H1 (cell line): ENCODE measurements at regions not wholly inside any gene's neighbourhood (a gene's known extent, or its start where the extent isn't known, plus 50 kb on each side); places are given as distances from the start of the nearest gene placed in this dataset.

Source experiments
- CTCF ChIA-PET: fragments of 300-600 bp; sonication (Branson Sonifier 250); formaldehyde crosslinking; loops from one replicate; lab custom pipeline; 2021; ENCODE audit not compliant: partially characterized antibody; lab: Charles Lee
- POLR2A ChIA-PET: fragments of 300-600 bp; sonication (Branson Sonifier 250); formaldehyde crosslinking; loops from one replicate; lab custom pipeline; 2021; ENCODE audit warnings: inconsistent platforms; ENCODE audit not compliant: partially characterized antibody; lab: Charles Lee
- DNase-seq, 2 experiments: peaks; one replicate each; pipeline versions ENCODE4 v3.0.0 to v3.0.0-alpha.2; 2010 to 2022; ENCODE audit warnings: low spot score in 2 of 2, low read depth in 1 of 2, mixed read lengths in 1 of 2
- FAIRE-seq: peaks from 2 replicates; lab custom pipeline; 2011; peaks lifted over from hg19 to GRCh38; lab: Jason Lieb, UNC
- H2AFZ ChIP-seq: 2 replicates; pipeline ENCODE4 v1.8.1; 2012; ENCODE audit warnings: low read length, inconsistent platforms
- H2AK5ac ChIP-seq: 2 replicates; pipeline ENCODE4 v1.6.1; 2013; ENCODE audit warnings: low read depth, low read length
- H2BK120ac ChIP-seq: replicated peaks from 2 replicates; pipeline ENCODE3; 2013; ENCODE audit warnings: low read depth, low read length, inconsistent platforms
- H2BK12ac ChIP-seq: 2 replicates; pipeline ENCODE4 v1.6.1; 2013; ENCODE audit warnings: low read depth, low read length
- H2BK15ac ChIP-seq: 2 replicates; pipeline ENCODE4 v1.6.1; 2013; ENCODE audit warnings: low read length
- H2BK20ac ChIP-seq: 2 replicates; pipeline ENCODE4 v1.6.1; 2013; ENCODE audit warnings: low read length
- H2BK5ac ChIP-seq: 2 replicates; pipeline ENCODE4 v1.6.1; 2013; ENCODE audit warnings: low read depth, low read length
- H3K14ac ChIP-seq: 2 replicates; pipeline ENCODE4 v1.6.1; 2013; ENCODE audit warnings: inconsistent platforms; ENCODE audit not compliant: insufficient read length
- H3K18ac ChIP-seq: 2 replicates; pipeline ENCODE4 v1.6.1; 2013; ENCODE audit warnings: low read length; ENCODE audit errors: extremely low read depth
- H3K23ac ChIP-seq: 2 replicates; pipeline ENCODE4 v1.6.1; 2013; ENCODE audit warnings: inconsistent platforms; ENCODE audit not compliant: insufficient read length
- H3K23me2 ChIP-seq: 2 replicates; pipeline ENCODE4 v1.6.1; 2013; ENCODE audit warnings: low read depth, low read length
- H3K27ac ChIP-seq: 2 replicates; pipeline ENCODE4 v1.6.1; 2011; ENCODE audit warnings: low read depth, low read length, inconsistent platforms
- H3K27me3 ChIP-seq, 4 experiments: replicated peaks in 1 of 4; 1 replicate in 1 of 4; 2 replicates in 3 of 4; pipeline versions ENCODE4 v1.6.1 to v1.8.1; 2011 to 2013; ENCODE audit warnings: low read length in 3 of 4, mild to moderate bottlenecking in 3 of 4, inconsistent platforms in 2 of 4, mixed read lengths in 2 of 4, moderate library complexity in 1 of 4; ENCODE audit not compliant: control insufficient read depth in 3 of 4, insufficient read depth in 3 of 4; ENCODE audit errors: extremely low read depth in 1 of 4
- H3K36me3 ChIP-seq, 4 experiments: 2 replicates each; pipeline versions ENCODE4 v1.6.1 to v1.8.1; 2011 to 2013; ENCODE audit warnings: mild to moderate bottlenecking in 4 of 4, low read length in 3 of 4, moderate library complexity in 2 of 4, control low read depth in 1 of 4, inconsistent platforms in 1 of 4; ENCODE audit not compliant: insufficient read depth in 4 of 4, control insufficient read depth in 2 of 4
- H3K4ac ChIP-seq: replicated peaks from 2 replicates; pipeline ENCODE3; 2013; ENCODE audit warnings: low read length, low read depth, mixed read lengths, inconsistent platforms; ENCODE audit not compliant: insufficient read length
- H3K4me1 ChIP-seq, 4 experiments: replicated peaks in 1 of 4; 1 replicate in 1 of 4; 2 replicates in 3 of 4; pipeline versions ENCODE4 v1.6.1 to v1.8.1; 2011 to 2013; ENCODE audit warnings: low read length in 3 of 4, inconsistent platforms in 2 of 4, mixed read lengths in 1 of 4; ENCODE audit not compliant: insufficient read depth in 4 of 4, control insufficient read depth in 3 of 4
- H3K4me2 ChIP-seq, 2 experiments: 2 replicates each; pipeline versions ENCODE4 v1.6.1 to v1.8.1; 2011 to 2013; ENCODE audit warnings: low read depth in 2 of 2, low read length in 2 of 2, control low read depth in 1 of 2, inconsistent platforms in 1 of 2, mild to moderate bottlenecking in 1 of 2; ENCODE audit not compliant: insufficient read depth in 1 of 2
- H3K4me3 ChIP-seq, 4 experiments: fragments of 200-600, 300-600 bp in 1 of 4; sonication (generic), shearing (Covaris generic), sonication (Bioruptor Twin) in 1 of 4; 2 replicates each; pipeline versions ENCODE4 v1.5.1 to v1.8.1; 2011 to 2016; ENCODE audit warnings: low read length in 4 of 4, low read depth in 3 of 4, control low read depth in 2 of 4, inconsistent platforms in 2 of 4, mild to moderate bottlenecking in 2 of 4, mixed read lengths in 1 of 4, moderate library complexity in 1 of 4; ENCODE audit not compliant: insufficient read depth in 2 of 4; ENCODE audit errors: extremely low read depth in 1 of 4
- H3K56ac ChIP-seq: replicated peaks from 2 replicates; pipeline ENCODE3; 2013; ENCODE audit warnings: low read depth, mild to moderate bottlenecking, mixed read lengths, low read length, inconsistent platforms; ENCODE audit not compliant: insufficient read length
- H3K79me1 ChIP-seq: 2 replicates; pipeline ENCODE4 v1.6.1; 2013; ENCODE audit warnings: low read depth, low read length, control low read depth
- H3K79me2 ChIP-seq, 2 experiments: 2 replicates each; pipeline versions ENCODE4 v1.6.1 to v1.8.1; 2012 to 2013; ENCODE audit warnings: low read length in 2 of 2, mild to moderate bottlenecking in 2 of 2, inconsistent platforms in 1 of 2; ENCODE audit not compliant: insufficient read depth in 2 of 2, control insufficient read depth in 1 of 2
- H3K9ac ChIP-seq, 4 experiments: replicated peaks in 1 of 4; 1 replicate in 1 of 4; 2 replicates in 3 of 4; pipeline versions ENCODE4 v1.6.1 to v1.8.1; 2011 to 2013; ENCODE audit warnings: low read depth in 3 of 4, low read length in 3 of 4, control low read depth in 2 of 4, mild to moderate bottlenecking in 2 of 4, moderate library complexity in 2 of 4, inconsistent platforms in 1 of 4; ENCODE audit errors: extremely low read depth in 1 of 4
- H3K9me3 ChIP-seq, 2 experiments: 2 replicates each; pipeline versions ENCODE4 v1.6.1 to v1.8.1; 2012 to 2013; ENCODE audit warnings: mild to moderate bottlenecking in 2 of 2, moderate library complexity in 2 of 2, control low read depth in 1 of 2, inconsistent platforms in 1 of 2, low read depth in 1 of 2, low read length in 1 of 2, mixed read lengths in 1 of 2; ENCODE audit not compliant: insufficient read depth in 2 of 2
- H4K20me1 ChIP-seq, 2 experiments: replicated peaks in 1 of 2; 2 replicates each; pipeline versions ENCODE3 to v1.8.1; 2011 to 2013; ENCODE audit warnings: inconsistent platforms in 2 of 2, low read length in 2 of 2, mild to moderate bottlenecking in 1 of 2; ENCODE audit not compliant: insufficient read depth in 2 of 2, control insufficient read depth in 1 of 2
- H4K5ac ChIP-seq: 2 replicates; pipeline ENCODE4 v1.6.1; 2013; ENCODE audit warnings: low read length, low read depth, mixed read lengths, inconsistent platforms; ENCODE audit not compliant: insufficient read length
- H4K8ac ChIP-seq: 2 replicates; pipeline ENCODE4 v1.8.0; 2013; ENCODE audit warnings: mild to moderate bottlenecking, moderate library complexity, low read length, inconsistent platforms; ENCODE audit not compliant: insufficient read depth; ENCODE audit errors: extremely low read depth
- H4K91ac ChIP-seq: replicated peaks from 2 replicates; pipeline ENCODE3; 2013; ENCODE audit warnings: low read length, mixed read lengths, inconsistent platforms; ENCODE audit not compliant: insufficient read length
- BACH1 ChIP-seq: IDR thresholded peaks from 2 replicates; pipeline ENCODE4 v1.6.1; 2012; ENCODE audit warnings: low read length, improper control_type of control experiment
- BRCA1 ChIP-seq: IDR thresholded peaks from 2 replicates; pipeline ENCODE4 v1.6.1; 2012; ENCODE audit warnings: low read depth, low read length, improper control_type of control experiment
- CBX5 ChIP-seq: fragments of 300-800, 300-1000 bp; sonication (generic); IDR thresholded peaks from 2 replicates; pipeline ENCODE4 v1.7.1; 2016; ENCODE audit warnings: antibody characterized with exemption, low read length, low read depth
- CEBPB ChIP-seq: IDR thresholded peaks from 2 replicates; pipeline ENCODE4 v1.6.1; 2012; ENCODE audit warnings: low read depth, low read length
- E2F6 ChIP-seq: IDR thresholded peaks from 2 replicates; pipeline ENCODE4 v1.6.1; 2012; ENCODE audit warnings: inconsistent platforms
- NRF1 ChIP-seq: IDR thresholded peaks from 2 replicates; pipeline ENCODE4 v1.6.1; 2011; ENCODE audit warnings: mild to moderate bottlenecking, low read depth, low read length, improper control_type of control experiment
- PHF8 ChIP-seq: fragments of 200-600 bp; sonication (generic); conservative IDR thresholded peaks from 2 replicates; pipeline ENCODE4 v1.7.1; 2012; ENCODE audit warnings: low read depth, mild to moderate bottlenecking, inconsistent platforms, low read length, moderate library complexity
- POLR2AphosphoS5 ChIP-seq: IDR thresholded peaks from 2 replicates; pipeline ENCODE4 v1.6.1; 2011; ENCODE audit warnings: low read depth, low read length
- RAD21 ChIP-seq, 2 experiments: IDR thresholded peaks in 1 of 2; conservative IDR thresholded peaks in 1 of 2; 2 replicates each; pipeline ENCODE4 v1.6.1; 2011; ENCODE audit warnings: low read depth in 2 of 2, low read length in 2 of 2, improper control_type of control experiment in 1 of 2, inconsistent platforms in 1 of 2, mild to moderate bottlenecking in 1 of 2, moderate library complexity in 1 of 2
- TBP ChIP-seq: IDR thresholded peaks from 2 replicates; pipeline ENCODE4 v1.6.1; 2011; ENCODE audit warnings: low read depth, low read length, improper control_type of control experiment
- TEAD4 ChIP-seq: IDR thresholded peaks from 2 replicates; pipeline ENCODE4 v1.6.1; 2012; ENCODE audit warnings: low read depth, low read length, inconsistent platforms, mixed read lengths
- ZNF274 ChIP-seq: IDR thresholded peaks from 2 replicates; pipeline ENCODE4 v1.7.0; 2012; ENCODE audit warnings: low read length, borderline replicate concordance; ENCODE audit errors: extremely low read depth
- WGBS, 2 experiments: shearing (Covaris generic) in 1 of 2; methylation state at CpG; one replicate each; pipeline versions ENCODE4 v1.1.6 to v1.1.7; 2013 to 2015; ENCODE audit warnings: low lambda C conversion rate in 2 of 2, mixed read lengths in 2 of 2, inconsistent platforms in 1 of 2, low coverage in 1 of 2, missing lambda C conversion rate in 1 of 2; ENCODE audit not compliant: insufficient replicate concordance in 2 of 2, insufficient coverage in 1 of 2, insufficient read length in 1 of 2; ENCODE audit errors: extremely low coverage in 1 of 2, missing lambda C conversion rate in 1 of 2; 5-methylcytosine and 5-hydroxymethylcytosine counted together

- Histone ChIP-seq H2BK5ac (no peak overlapping the region), H4K91ac (peak overlapping the region; percentile 65), H3K56ac (no peak overlapping the region), H2AFZ (no peak overlapping the region), H3K4me2 (peak overlapping the region; percentile 51 to 66), H3K79me1 (no peaks in the 10 kb centered on the region), H3K79me2 (peaks cover 21 to 48% of the 10 kb centered on the region in 2 experiments), H3K4me1 (peaks cover 0 to 17% (median 8%) of the 10 kb centered on the region in 4 experiments; a peak in 4 of 7 replicates), H3K14ac (no peak overlapping the region), H3K23ac (no peak overlapping the region), H2BK12ac (no peak overlapping the region), H4K8ac (no peak overlapping the region), H3K9me3 (no peaks in the 10 kb centered on the region), H2BK15ac (no peak overlapping the region), H3K23me2 (peaks cover 7% of the 10 kb centered on the region; the same call in 1 of the 2 replicates), H3K36me3 (peaks cover 0 to 20% (median 4%) of the 10 kb centered on the region in 4 experiments; a peak in 3 of 8 replicates), H2BK20ac (no peak overlapping the region), H3K9ac (peak overlapping the region; percentile 65 to 95 (median 90)), H3K18ac (peak overlapping the region; percentile 90), H2AK5ac (no peak overlapping the region), H4K20me1 (peaks cover 3 to 8% of the 10 kb centered on the region in 2 experiments), H3K27me3 (no peaks in the 10 kb centered on the region), H2BK120ac (no peak overlapping the region), H3K4me3 (peak overlapping the region; percentile 52 to 99 (median 84)), H3K4ac (peak overlapping the region; percentile 38), H3K27ac (peak overlapping the region; percentile 83), H4K5ac (peak overlapping the region; percentile 83)
- CTCF ChIA-PET = interaction anchor here (1.3 kb wide), 1 partner anchor 785 kb away, joined by 3 read pairs; no protein-coding TSS in a partner anchor
- POLR2A ChIA-PET = interaction anchor here (0.8 to 1.9 kb wide), 3 partner anchors 11 to 387 kb away, joined by 3 to 7 read pairs (median 4); partner anchors contain the start of gene STK26
- 0% methylated on average over 9 of the region's 15 CpGs; no CpG with 5 or more reads in 1 of the 2 experiments for WGBS, 2 experiments
- FAIRE-seq (peak; percentile 88), DNase-seq (peak; percentile 67 to 81)
- peak; percentile 79 for TF ChIP-seq TBP
- TF ChIP-seq PHF8 = peak; percentile 41; the same call in 1 of the 2 replicates
- no peak for TF ChIP-seq NRF1
- no peak for TF ChIP-seq ZNF274
- no peak for TF ChIP-seq CBX5
- no peak for TF ChIP-seq BACH1
- peak; percentile 40; the same call in 1 of the 2 replicates for TF ChIP-seq TEAD4
- peak; percentile 71 for TF ChIP-seq POLR2AphosphoS5
- TF ChIP-seq E2F6 = peak; percentile 80
- TF ChIP-seq CEBPB = no peak
- TF ChIP-seq BRCA1 = no peak
- peak; percentile 54 to 66 for TF ChIP-seq RAD21 (IDR thresholded peaks at IDR 0.05 in 1 of 2, conservative IDR thresholded peaks at IDR 0.05 in 1 of 2; ENCODE audit: low read depth in 2 of 2, low read length in 2 of 2)
Observed at GRCh38 chrX:131830400-131831184, 192.5 kb upstream of the STK26 start.
